ENCODE measurements at regions not wholly inside any gene's neighbourhood (a gene's known extent, or its start where the extent isn't known, plus 50 kb on each side); places are given as distances from the start of the nearest gene placed in this dataset.

DNA sequence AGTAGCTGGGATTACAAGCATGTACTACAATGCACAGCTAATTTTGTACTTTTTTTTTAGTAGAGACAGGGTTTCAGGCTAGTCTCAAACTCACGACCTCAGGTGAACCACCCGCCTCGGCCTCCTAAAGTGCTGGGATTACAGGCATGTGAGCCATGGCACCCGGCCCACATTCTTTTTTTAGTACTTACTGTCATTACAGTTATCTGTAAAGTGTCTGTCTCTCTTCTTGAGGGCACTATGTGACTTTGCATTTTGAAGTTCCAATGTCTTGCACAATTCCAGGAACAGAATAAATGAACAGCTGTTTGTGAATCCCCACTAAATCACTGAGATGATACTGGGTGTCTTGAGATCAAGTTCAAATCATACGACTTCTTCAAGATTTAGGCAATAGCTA, 1540.3 kb downstream of the CDH11 start:
- no peak for DNase-seq (ENCODE audit: low spot score in 2 of 2, unreplicated experiment in 2 of 2)
- TF ChIP-seq CTCF (IDR thresholded peaks at IDR 0.05; ENCODE audit: unreplicated experiment): no peak
- Mint-ChIP-seq H3K27me3 (ENCODE audit: low read depth) (no peaks in the 10 kb centered on the region), H3K4me1 (peaks cover 8% of the 10 kb centered on the region), H3K36me3 (no peaks in the 10 kb centered on the region), H3K4me3 (no peak overlapping the region), H3K9me3 (no peaks in the 10 kb centered on the region), H3K27ac (no peak overlapping the region)

- Mint-ChIP-seq H3K4me3 (no peak overlapping the region), H3K27ac (no peak overlapping the region), H3K4me1 (peaks cover 8% of the 10 kb centered on the region), H3K27me3 (ENCODE audit: low read depth) (no peaks in the 10 kb centered on the region), H3K9me3 (no peaks in the 10 kb centered on the region), H3K36me3 (no peaks in the 10 kb centered on the region)
- DNase-seq (ENCODE audit: low spot score in 2 of 2, unreplicated experiment in 2 of 2): no peak
- TF ChIP-seq CTCF (IDR thresholded peaks at IDR 0.05; ENCODE audit: unreplicated experiment): no peak
Observed at GRCh38 chr16:63578791-63579190, 1542.6 kb upstream of the CDH8 start.

- no peak for TF ChIP-seq CTCF (IDR thresholded peaks at IDR 0.05; ENCODE audit: unreplicated experiment)
- no peaks in the 10 kb centered on the region for H3K36me3 Mint-ChIP-seq
- H3K27me3 Mint-ChIP-seq (ENCODE audit: low read depth): no peaks in the 10 kb centered on the region
- peaks cover 8% of the 10 kb centered on the region for H3K4me1 Mint-ChIP-seq
- no peak overlapping the region for H3K4me3 Mint-ChIP-seq
- no peak for DNase-seq (ENCODE audit: low spot score in 2 of 2, unreplicated experiment in 2 of 2)
- no peaks in the 10 kb centered on the region for H3K9me3 Mint-ChIP-seq
- H3K27ac Mint-ChIP-seq: no peak overlapping the region
Observed at GRCh38 chr16:63577891-63578290, 1541.7 kb upstream of the CDH8 start.

DNA sequence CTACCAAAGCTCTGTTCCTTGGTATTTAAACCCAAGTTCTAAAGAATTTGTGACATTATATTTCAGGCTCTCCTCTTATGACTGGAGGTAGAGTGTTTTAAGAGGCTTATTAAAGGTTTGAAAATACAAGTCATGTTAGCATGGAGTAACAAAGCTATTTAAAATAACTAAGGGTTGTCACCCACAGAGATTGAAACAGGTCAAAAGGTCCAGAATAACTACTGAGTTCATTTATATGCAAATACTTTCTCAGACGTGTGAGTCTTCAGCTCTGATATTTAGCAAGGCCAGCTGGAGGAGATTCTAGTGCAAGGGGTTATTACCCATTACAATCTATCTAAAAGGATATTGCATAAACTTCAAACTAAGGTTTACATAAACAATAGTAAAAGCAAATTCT, 1538.8 kb upstream of the CDH8 start:
- H3K4me1 Mint-ChIP-seq: peaks cover 8% of the 10 kb centered on the region
- no peaks in the 10 kb centered on the region for H3K36me3 Mint-ChIP-seq
- no peaks in the 10 kb centered on the region for H3K27me3 Mint-ChIP-seq (ENCODE audit: low read depth)
- no peak overlapping the region for H3K4me3 Mint-ChIP-seq
- no peak overlapping the region for H3K27ac Mint-ChIP-seq
- no peak for TF ChIP-seq CTCF (IDR thresholded peaks at IDR 0.05; ENCODE audit: unreplicated experiment)
- H3K9me3 Mint-ChIP-seq: no peaks in the 10 kb centered on the region
- no peak for DNase-seq (ENCODE audit: low spot score in 2 of 2, unreplicated experiment in 2 of 2)

DNA sequence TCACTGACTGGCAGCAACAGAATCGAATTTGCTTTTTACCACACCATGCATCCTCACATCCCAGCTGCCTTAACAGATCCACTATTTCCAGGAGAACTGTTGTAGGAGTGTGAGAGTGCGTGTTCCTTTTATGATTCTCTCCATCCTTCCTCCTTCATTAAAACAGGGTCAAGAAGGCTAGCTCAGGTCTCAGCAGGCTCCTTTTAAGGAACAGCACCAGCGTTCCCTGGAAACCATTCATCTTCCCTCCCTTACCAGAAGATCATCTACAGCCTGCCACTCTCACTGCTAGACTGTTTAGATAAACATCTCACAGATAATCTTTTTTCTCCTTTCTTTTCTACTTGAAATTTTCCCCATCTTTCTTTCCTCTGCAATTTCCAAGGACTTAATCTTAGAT, 1531.9 kb upstream of the CDH8 start:
- H3K27me3 Mint-ChIP-seq (ENCODE audit: low read depth): peaks cover 2% of the 10 kb centered on the region
- H3K27ac Mint-ChIP-seq: no peak overlapping the region
- H3K4me3 Mint-ChIP-seq: no peak overlapping the region
- peaks cover 3% of the 10 kb centered on the region for H3K4me1 Mint-ChIP-seq
- H3K36me3 Mint-ChIP-seq: no peaks in the 10 kb centered on the region
- no peaks in the 10 kb centered on the region for H3K9me3 Mint-ChIP-seq
- TF ChIP-seq CTCF (IDR thresholded peaks at IDR 0.05; ENCODE audit: unreplicated experiment): no peak
- DNase-seq (ENCODE audit: low spot score in 2 of 2, unreplicated experiment in 2 of 2): no peak

DNA sequence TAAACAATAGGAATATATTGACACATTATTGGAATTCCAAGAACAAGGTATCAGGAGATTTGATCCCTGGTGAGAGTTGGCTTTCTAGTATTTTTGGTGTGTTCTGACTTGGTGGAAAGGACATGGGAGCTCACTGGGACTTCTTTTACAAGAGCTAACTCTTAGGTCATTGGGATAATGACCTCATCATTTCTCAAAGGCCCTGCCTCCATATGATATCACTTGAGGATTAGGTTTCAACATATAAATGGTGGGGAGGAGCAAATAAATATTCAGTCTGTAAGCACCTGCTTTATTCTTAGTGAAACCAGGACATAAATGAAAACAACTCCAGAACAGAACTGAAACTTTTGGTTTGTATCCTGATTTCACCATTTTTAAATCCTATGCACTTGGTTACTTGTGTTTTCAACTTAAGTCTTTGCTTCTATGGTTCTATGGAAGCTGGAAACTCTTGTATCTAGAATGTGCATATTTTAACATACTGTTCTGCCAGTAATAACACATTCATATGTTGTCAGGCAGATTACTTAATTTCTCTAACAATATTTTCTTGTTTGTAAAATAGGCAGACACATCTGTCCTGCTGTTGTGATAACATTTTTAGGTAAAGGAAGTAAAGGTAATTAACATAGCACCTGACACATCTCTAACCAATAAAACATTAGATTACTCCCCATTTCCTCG, 1527.7 kb upstream of the CDH8 start:
- no peak for TF ChIP-seq CTCF (IDR thresholded peaks at IDR 0.05; ENCODE audit: unreplicated experiment)
- Mint-ChIP-seq H3K4me1 (peaks cover 3% of the 10 kb centered on the region), H3K27me3 (ENCODE audit: low read depth) (peaks cover 2% of the 10 kb centered on the region), H3K4me3 (no peak overlapping the region), H3K9me3 (peaks cover 20% of the 10 kb centered on the region), H3K27ac (no peak overlapping the region), H3K36me3 (no peaks in the 10 kb centered on the region)
- DNase-seq (ENCODE audit: low spot score in 2 of 2, unreplicated experiment in 2 of 2): no peak

Measured in mesothelial cell of epicardium (in vitro differentiated cells).